ENCODE measurements at regions not wholly inside any gene's neighbourhood (a gene's known extent, or its start where the extent isn't known, plus 50 kb on each side); places are given as distances from the start of the nearest gene placed in this dataset.

- TF ChIP-seq CTCF (IDR thresholded peaks at IDR 0.05) (no peak), POLR2A (IDR thresholded peaks at IDR 0.05) (no peak)
These were observed 258.4 kb upstream of the TENM4 start for GRCh38 chr11:79699246-79699645.
